Upper lobe of left lung (tissue), 6 donors: ENCODE measurements at regions not wholly inside any gene's neighbourhood (a gene's known extent, or its start where the extent isn't known, plus 50 kb on each side); places are given as distances from the start of the nearest gene placed in this dataset.
A peak's percentile ranks its signal among the peaks of the same experiment; 100 is the strongest.
"Not testable (repeated sequence)": the region's sequence is repeated elsewhere in the genome, so short reads cannot be mapped to it uniquely, and the experiment has no call there.

ENCODE experiments used
- ATAC-seq, 2 donors: fragments of 200-7000 bp; cut with Tn5 transposase; one replicate each; pipeline ENCODE4 v1.9.1; 2022; ENCODE audit warnings: mild to moderate bottlenecking in 2 of 2, moderate library complexity in 2 of 2; ENCODE audit not compliant: low FRiP score in 2 of 2
- DNase-seq, 2 donors: peaks; one replicate each; pipeline ENCODE4 v3.0.0-alpha.2; 2019 to 2020
- H3K27ac ChIP-seq, 4 donors: fragments of 200-600 bp; sonication (generic); one replicate each; pipeline ENCODE4 v1.5.1; 2016 to 2019
- H3K27me3 ChIP-seq, 4 donors: fragments of 200-600 bp; sonication (generic); one replicate each; pipeline ENCODE4 v1.5.1; 2017 to 2019
- H3K36me3 ChIP-seq, 4 donors: fragments of 200-600 bp; sonication (generic); one replicate each; pipeline ENCODE4 v1.5.1; 2016 to 2019
- H3K4me1 ChIP-seq, 4 donors: fragments of 200-600 bp; sonication (generic); one replicate each; pipeline ENCODE4 v1.5.1; 2018 to 2019
- H3K4me3 ChIP-seq, 4 donors: fragments of 200-600 bp; sonication (generic); one replicate each; pipeline ENCODE4 v1.5.1; 2017 to 2019; ENCODE audit warnings: mild to moderate bottlenecking in 2 of 4, moderate library complexity in 1 of 4
- H3K9me3 ChIP-seq, 4 donors: fragments of 200-600 bp; sonication (generic); one replicate each; pipeline ENCODE4 v1.5.1; 2018 to 2019
- CTCF ChIP-seq, 6 experiments: fragments of 450-650 bp in 4 of 6; fragments of 200-600 bp in 2 of 6; sonication (generic) in 2 of 6; IDR thresholded peaks; one replicate each; pipeline ENCODE4 v1.5.1; 2016 to 2019; ENCODE audit warnings: antibody characterized with exemption in 6 of 6
- EP300 ChIP-seq, 4 donors: sonication (generic); formaldehyde crosslinking; IDR thresholded peaks; one replicate each; pipeline ENCODE4 v1.5.1; 2017; ENCODE audit warnings: antibody characterized with exemption in 4 of 4, control low read depth in 2 of 4
- POLR2A ChIP-seq, 4 donors: fragments of 450-650 bp; IDR thresholded peaks; one replicate each; pipeline ENCODE4 v1.5.1; 2016 to 2017; ENCODE audit warnings: antibody characterized with exemption in 4 of 4, mild to moderate bottlenecking in 2 of 4
- POLR2AphosphoS5 ChIP-seq, 2 donors: sonication (generic); formaldehyde crosslinking; IDR thresholded peaks; one replicate each; pipeline ENCODE4 v1.5.1; 2017; ENCODE audit warnings: antibody characterized with exemption in 2 of 2
- WGBS, 2 donors: methylation state at CpG; one replicate each; pipeline ENCODE4 v1.1.5; 2017 to 2018; 5-methylcytosine and 5-hydroxymethylcytosine counted together
- donor health status: DM: no; HTN: no; CAD: no; lungs with moderate emphysema.
- donor health status: DM: no; HTN: yes; CAD: no; lungs with severe emphysema.

DNA sequence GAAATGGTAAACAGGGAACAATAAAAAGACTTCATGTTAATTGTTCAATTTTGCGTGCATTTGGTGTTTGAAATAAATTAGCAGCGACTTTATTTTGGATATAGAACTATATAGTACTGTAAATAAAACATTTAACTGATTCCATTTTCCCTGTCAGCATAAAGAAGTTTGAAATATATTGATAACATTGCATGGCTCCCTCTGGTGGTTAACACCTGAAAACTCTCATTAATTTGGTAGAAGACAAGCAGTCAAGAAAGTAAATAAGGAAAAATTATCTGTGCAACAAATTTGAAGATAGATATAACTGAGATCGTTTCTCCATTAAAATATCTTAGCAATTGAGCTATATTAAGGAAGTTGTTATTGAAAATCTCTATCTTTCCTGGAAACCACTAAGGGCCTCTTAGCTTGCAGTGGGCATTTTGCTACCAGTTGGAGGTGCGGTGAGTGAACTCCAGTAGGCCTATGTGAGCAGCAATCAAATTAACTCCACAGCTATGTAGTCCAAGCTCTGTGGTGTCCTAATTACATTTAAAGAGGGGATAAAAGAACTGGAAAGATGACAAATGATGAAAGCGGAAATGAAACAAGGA, 435.7 kb upstream of the FKBP1C start:
- Histone ChIP-seq H3K36me3 (no peaks in the 10 kb centered on the region), H3K4me1 (peaks cover 0 to 3% (median 0%) of the 10 kb centered on the region in 4 donors), H3K27me3 (no peaks in the 10 kb centered on the region), H3K27ac (no peak overlapping the region), H3K4me3 (no peak overlapping the region), H3K9me3 (no peaks in the 10 kb centered on the region)
- TF ChIP-seq EP300 (IDR thresholded peaks at IDR 0.05), result no peak
- no peak for TF ChIP-seq POLR2AphosphoS5 (IDR thresholded peaks at IDR 0.05)
- peak in 4 of 6 experiments; percentile 28 to 41 (median 36) for TF ChIP-seq CTCF (IDR thresholded peaks at IDR 0.05)
- DNase-seq, result no peak
- WGBS, 2 donors, result 49 to 53% methylated on average over 5 of the region's 5 CpGs
- no peak for ATAC-seq

DNA sequence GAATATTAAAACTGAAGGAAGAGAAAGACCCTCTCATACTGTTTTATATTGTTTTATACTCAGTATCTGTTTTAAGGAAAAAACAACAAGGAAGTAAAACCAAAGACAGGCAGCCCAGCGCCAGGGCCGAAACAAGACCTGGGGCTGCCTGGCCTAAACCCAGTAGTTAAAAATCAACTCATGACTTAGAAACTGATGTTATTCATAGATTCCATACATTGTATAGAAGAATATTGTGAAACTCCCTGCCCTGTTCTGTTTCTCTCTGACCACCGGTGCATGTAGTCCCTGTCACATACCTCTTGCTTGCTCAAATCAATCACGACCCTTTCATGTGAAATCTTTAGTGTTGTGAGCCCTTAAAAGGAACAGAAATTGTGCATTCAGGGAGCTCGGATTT, 445.1 kb upstream of the FKBP1C start:
- H3K27ac ChIP-seq, H3K36me3 ChIP-seq, H3K9me3 ChIP-seq, H3K4me1 ChIP-seq, ATAC-seq, DNase-seq, H3K4me3 ChIP-seq, H3K27me3 ChIP-seq: not testable (repeated sequence)
- 79 to 85% methylated on average over 5 of the region's 5 CpGs for WGBS, 2 donors

- TF ChIP-seq CTCF (IDR thresholded peaks at IDR 0.05), result no peak
- TF ChIP-seq POLR2AphosphoS5 (IDR thresholded peaks at IDR 0.05), result no peak
- TF ChIP-seq EP300 (IDR thresholded peaks at IDR 0.05), result no peak
- TF ChIP-seq POLR2A (IDR thresholded peaks at IDR 0.05), result no peak
- Histone ChIP-seq H3K4me3 (no peak overlapping the region), H3K9me3 (no peaks in the 10 kb centered on the region), H3K27ac (no peak overlapping the region), H3K27me3 (no peaks in the 10 kb centered on the region), H3K4me1 (no peaks in the 10 kb centered on the region), H3K36me3 (no peaks in the 10 kb centered on the region)
- DNase-seq (no peak), ATAC-seq (no peak)
- 92 to 96% methylated on average over 3 of the region's 3 CpGs for WGBS, 2 donors
These were observed 446.4 kb upstream of the FKBP1C start for GRCh38 chr6:62764841-62765240.

GRCh38 chr6:62763125-62763912, 447.9 kb upstream of the FKBP1C start:
- no peaks in the 10 kb centered on the region for H3K27me3 ChIP-seq
- no peak for ATAC-seq
- no peak for TF ChIP-seq POLR2A (IDR thresholded peaks at IDR 0.05)
- no peak for TF ChIP-seq CTCF (IDR thresholded peaks at IDR 0.05)
- TF ChIP-seq POLR2AphosphoS5 (IDR thresholded peaks at IDR 0.05), result no peak
- TF ChIP-seq EP300 (IDR thresholded peaks at IDR 0.05), result no peak
- no peak for DNase-seq
- H3K27ac ChIP-seq, result no peak overlapping the region
- no peaks in the 10 kb centered on the region for H3K4me1 ChIP-seq
- no peaks in the 10 kb centered on the region for H3K9me3 ChIP-seq
- H3K4me3 ChIP-seq, result no peak overlapping the region
- WGBS, 2 donors, result 45 to 50% methylated on average over 2 of the region's 2 CpGs
- no peaks in the 10 kb centered on the region for H3K36me3 ChIP-seq

GRCh38 chr6:62746968-62747367, 460.9 kb upstream of the KHDRBS2 start:
- Histone ChIP-seq H3K27ac (no peak overlapping the region), H3K36me3 (no peaks in the 10 kb centered on the region), H3K4me3 (no peak overlapping the region), H3K9me3 (no peaks in the 10 kb centered on the region), H3K27me3 (no peaks in the 10 kb centered on the region), H3K4me1 (no peaks in the 10 kb centered on the region)
- TF ChIP-seq EP300 (IDR thresholded peaks at IDR 0.05) (no peak), POLR2A (IDR thresholded peaks at IDR 0.05) (no peak), POLR2AphosphoS5 (IDR thresholded peaks at IDR 0.05) (no peak), CTCF (IDR thresholded peaks at IDR 0.05) (no peak)
- 74 to 92% methylated on average over 1 of the region's 1 CpG for WGBS, 2 donors
- ATAC-seq, result no peak
- DNase-seq, result no peak
